Endothelial cell of umbilical vein (primary cell): ENCODE measurements at regions not wholly inside any gene's neighbourhood (a gene's known extent, or its start where the extent isn't known, plus 50 kb on each side); places are given as distances from the start of the nearest gene placed in this dataset.

Experiments
- CTCF ChIP-seq, 2 donors: IDR thresholded peaks; 1 replicate in 1 of 2; 2 replicates in 1 of 2; pipeline ENCODE4 v1.5.1; 2011; ENCODE audit warnings: low read length in 2 of 2, mild to moderate bottlenecking in 2 of 2, moderate library complexity in 2 of 2, control low read depth in 1 of 2, inconsistent platforms in 1 of 2, low read depth in 1 of 2; ENCODE audit not compliant: insufficient read depth in 1 of 2; ENCODE audit errors: extremely low read depth in 1 of 2
- EZH2 ChIP-seq: IDR thresholded peaks from 2 replicates; pipeline ENCODE4 v1.6.1; 2012; ENCODE audit warnings: borderline replicate concordance, low read depth, mild to moderate bottlenecking, moderate library complexity, low read length, inconsistent platforms; ENCODE audit not compliant: severe bottlenecking
- MAX ChIP-seq: IDR thresholded peaks from 2 replicates; pipeline ENCODE4 v1.6.1; 2011; ENCODE audit not compliant: insufficient read depth, insufficient read length
- MYC ChIP-seq: IDR thresholded peaks from one replicate; pipeline ENCODE4 v1.6.1; 2011; ENCODE audit warnings: mild to moderate bottlenecking, low read depth, low read length
- POLR2A ChIP-seq: IDR thresholded peaks from 2 replicates; pipeline ENCODE4 v1.6.1; 2012; ENCODE audit warnings: low read depth, mild to moderate bottlenecking, control low read depth, low read length
- POLR2AphosphoS5 ChIP-seq: IDR thresholded peaks from 2 replicates; pipeline ENCODE4 v1.6.1; 2012; ENCODE audit warnings: low read depth, mild to moderate bottlenecking, control low read depth, low read length, moderate library complexity; ENCODE audit not compliant: insufficient read depth

DNA sequence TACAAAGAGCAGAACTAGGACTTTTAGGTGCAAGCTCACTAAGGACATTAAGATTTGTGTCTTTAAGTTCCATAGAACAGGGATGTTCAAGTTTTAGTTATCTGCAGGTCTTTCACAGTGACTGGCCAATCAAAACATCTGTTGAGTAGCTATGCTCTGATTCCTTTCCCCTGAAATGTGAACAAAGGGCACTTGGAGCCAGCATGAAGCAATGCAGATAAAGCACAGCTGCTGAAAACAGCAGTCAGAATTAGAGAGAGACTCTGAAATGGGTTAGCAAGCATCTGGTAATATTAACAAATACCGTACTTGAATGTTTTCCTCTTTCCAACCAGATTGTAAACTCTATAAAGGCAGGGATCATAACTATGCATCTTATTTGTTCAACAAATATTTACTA is 276.9 kb downstream of the RAB28 start:
- TF ChIP-seq POLR2A = no peak
- TF ChIP-seq CTCF (IDR thresholded peaks at IDR 0.05; ENCODE audit: extremely low read depth in 1 of 2, insufficient read depth in 1 of 2, low read depth in 1 of 2, low read length in 2 of 2) = no peak
- no peak for TF ChIP-seq MAX
- no peak for TF ChIP-seq EZH2
- no peak for TF ChIP-seq MYC
- TF ChIP-seq POLR2AphosphoS5 = no peak
